Inflammatory macrophage (primary cell): ENCODE measurements at regions not wholly inside any gene's neighbourhood (a gene's known extent, or its start where the extent isn't known, plus 50 kb on each side); places are given as distances from the start of the nearest gene placed in this dataset.
A peak's percentile ranks its signal among the peaks of the same experiment; 100 is the strongest.

Experiments
- DNase-seq, 2 donors: peaks; one replicate each; pipeline ENCODE4 v3.0.0-alpha.2; 2020 to 2022

DNA sequence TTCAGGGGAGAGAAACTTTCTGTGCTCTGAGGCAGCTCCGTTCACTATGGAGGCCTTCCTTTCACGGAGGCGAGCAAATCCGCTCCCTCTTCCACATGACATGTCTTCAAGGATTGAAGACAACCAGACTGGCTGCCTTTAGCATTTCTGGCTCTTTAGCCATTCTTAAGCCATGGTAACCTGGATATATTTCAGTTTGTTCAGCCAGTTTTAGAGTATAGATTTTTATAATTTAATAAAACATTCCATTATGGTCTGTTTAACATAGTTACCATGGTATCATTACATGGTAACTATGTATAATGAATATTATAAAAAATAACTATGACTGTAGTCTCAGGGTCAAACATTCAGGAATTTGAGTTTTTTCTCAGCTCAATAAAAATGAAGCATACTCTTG is 54.2 kb upstream of the NFIA start:
- no peak for DNase-seq

DNA sequence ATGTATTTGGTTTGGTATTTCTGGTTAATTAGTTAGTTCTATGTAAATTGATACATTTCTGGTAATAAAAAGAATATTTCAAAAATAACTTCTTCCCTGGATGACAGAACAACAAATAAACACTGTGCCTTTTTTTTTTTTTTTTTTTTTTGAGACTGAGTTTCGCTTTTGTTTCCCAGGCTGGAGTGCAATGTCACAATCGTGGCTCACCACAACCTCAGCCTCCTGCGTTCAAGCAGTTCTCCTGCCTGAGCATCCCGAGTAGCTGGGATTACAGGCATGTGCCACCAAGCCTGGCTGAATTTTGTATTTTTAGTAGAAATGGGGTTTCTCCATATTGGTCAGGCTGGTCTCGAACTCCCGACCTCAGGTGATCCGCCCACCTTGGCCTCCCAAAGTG is 64.3 kb upstream of the NFIA start:
- DNase-seq: peak; percentile 4 to 32

DNA sequence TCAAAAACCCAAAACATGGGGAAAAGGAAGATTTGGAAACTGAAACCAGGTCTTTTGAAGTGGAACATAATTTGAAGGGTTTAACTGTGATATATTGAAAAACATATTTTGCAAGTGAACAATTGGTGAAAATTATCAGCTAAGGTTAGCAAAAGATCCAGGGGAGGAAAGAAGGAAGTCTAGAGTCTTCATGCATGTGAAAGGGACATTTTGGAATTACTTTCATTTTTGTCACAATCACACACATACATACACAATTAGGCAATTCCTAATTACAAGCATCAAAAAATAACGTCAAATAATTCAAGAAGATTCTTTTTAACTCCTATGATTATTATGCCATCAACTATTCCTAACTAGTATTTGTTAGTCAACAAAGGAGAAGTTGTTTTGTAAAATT is 64.7 kb upstream of the NFIA start:
- peak in 1 of 2 donors; percentile 15 for DNase-seq

DNA sequence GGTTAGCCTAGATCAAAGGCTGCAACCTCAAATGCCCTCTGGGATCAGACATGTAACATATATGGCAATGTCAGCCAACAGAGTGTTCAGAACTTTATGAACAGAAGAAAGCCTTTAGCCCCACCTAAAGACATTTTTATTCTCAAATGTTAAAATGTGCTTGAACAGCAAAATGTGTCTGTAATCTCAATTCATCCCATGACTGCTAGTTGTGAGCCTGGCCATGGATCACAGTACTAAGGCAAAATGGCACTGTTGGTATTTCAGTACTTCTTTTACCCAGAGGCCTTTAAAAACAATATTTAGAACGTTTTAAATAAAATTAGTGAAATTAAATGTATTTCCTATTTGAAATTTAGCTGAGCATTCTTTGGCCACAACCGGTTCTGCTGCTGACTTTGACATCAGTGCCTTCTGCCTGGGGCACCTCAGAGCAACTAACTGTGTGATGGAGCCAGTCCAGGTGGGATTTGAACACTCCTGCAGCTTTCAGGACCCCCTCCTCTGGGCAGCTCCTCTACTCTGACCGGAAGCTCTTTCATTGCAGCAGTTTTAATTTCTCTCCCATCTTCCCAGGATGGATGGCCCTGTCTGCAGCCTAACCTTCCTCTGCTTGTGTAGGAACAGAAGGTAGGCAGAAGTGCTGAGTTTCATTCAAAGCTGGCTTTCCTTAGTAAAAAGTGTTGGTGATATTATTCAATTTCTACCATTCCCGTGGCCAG is 68.3 kb upstream of the NFIA start:
- DNase-seq: no peak

DNA sequence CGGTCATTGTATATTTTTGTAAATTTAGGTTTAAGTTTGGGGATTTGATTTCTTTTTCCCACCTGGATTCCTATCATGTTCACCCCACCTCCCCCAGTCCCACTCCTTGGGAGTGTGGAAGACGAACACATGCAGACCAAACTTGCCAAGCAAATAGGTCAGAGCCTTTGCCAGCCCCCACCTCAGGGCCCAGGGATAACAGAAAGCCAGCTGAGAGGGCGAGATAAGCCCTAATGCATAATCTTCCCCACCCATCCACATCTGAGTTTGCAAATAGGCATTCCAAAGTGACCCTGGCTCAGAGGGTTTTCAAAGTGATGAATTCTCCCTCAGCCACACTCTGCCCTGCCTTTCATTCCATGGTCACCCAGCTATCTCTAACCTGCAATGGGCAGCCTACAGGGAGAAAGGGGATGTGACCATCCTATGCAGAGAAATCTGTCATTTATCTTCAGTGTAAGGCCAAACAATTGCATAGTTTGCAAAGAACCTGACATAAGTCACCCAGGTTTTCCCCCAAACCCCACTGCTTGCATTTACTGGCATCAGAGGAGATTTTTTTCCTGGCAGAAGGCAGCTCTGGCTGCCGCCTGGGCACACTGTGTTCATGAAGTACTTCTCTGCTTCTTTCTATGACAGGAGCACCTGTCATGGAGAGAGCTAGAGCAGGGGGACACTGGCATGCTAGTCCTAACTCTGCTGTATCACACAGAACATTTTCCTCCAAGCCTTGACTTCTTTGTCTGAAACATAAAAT is 69.0 kb upstream of the NFIA start:
- no peak for DNase-seq

DNA sequence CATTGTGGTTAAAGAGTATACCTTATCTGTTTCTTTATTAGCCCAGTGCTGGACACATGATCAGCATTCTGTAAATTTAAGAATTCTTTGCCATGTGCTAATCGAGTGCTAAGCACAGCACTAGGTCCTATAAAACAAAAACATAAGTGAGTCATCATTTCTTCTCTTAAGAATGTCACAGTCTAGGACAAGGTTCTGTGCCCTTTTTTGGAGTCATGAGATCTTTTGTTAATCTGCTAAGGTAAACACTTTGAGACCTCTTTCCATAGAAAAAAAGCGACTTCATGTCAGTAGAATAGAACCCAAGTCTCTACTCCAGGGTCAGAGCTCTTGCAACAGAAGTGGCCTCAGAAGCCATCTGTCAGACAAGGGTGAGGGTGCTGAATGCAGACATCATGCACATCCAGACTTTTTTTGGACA is 70.0 kb upstream of the NFIA start:
- DNase-seq: no peak

DNA sequence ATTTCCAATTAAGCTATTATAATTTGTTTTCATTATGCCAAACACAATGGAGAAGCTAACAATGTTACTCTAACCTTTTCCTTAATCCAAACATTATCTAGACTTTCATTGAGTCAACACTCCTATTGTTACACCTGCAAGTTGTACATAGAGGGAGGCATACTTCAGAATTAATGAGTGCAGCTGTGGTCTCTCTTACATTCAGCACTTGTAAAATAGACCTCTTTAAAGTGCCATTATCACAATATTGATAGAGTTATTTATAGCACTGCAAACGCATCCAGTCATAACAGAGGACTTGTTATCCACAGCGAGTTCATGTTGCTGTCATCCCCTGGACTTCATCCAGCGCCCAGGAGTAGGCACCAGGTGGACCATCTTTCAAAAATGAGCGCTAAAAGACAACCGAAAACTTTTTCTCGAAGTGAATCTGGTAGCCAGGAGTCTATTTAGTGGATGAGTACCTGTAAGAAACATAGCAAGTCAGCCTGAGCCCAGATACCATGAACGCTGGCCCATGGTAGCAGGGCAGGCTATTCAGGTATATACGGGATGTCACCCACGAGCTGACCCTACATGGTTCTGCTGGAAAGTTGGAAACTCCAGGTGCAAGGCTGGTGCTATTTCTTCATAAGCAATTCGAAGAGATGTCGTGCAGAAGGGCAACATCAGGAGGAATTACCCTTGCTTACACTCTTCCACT is 70.6 kb upstream of the NFIA start:
- DNase-seq: no peak

DNA sequence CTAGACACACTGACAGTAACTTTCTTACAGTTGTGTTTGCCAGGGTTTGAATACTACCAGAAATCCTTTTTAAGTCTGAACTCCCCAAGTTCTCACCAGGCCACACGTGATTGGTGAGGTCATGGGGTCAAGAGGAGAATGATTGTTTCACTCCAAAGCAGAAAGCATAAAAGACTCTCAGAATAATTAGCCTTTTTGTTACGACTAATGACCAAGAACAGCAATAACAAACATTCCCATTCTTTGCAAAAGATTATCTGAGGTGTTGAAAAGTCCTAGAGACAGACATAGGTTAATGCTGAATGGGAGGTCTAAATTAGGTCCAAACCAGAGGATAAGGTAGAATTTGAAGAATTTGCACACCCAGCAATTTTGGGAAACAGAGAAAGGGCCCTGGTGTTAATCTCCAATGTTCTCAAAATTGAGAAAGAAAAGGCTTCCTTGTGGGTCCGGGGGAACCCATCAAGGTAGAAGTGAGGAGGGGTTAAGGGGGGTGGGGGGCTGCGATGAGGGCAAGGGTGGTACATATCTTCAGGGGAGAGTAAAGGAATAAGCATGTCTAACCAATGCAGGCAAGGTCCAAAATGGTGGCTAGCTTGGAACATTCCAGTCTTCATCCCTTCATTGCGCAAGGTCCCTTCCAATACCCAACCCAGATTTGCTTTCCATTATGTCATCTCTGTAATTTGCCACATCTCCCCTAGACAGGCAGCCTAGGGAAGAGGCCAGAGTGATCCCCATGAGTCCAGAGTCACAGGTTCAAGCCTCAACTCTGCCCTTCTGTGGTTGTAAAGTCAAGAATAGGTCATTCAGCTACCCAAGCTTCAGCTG is 74.6 kb upstream of the NFIA start:
- DNase-seq: no peak

DNA sequence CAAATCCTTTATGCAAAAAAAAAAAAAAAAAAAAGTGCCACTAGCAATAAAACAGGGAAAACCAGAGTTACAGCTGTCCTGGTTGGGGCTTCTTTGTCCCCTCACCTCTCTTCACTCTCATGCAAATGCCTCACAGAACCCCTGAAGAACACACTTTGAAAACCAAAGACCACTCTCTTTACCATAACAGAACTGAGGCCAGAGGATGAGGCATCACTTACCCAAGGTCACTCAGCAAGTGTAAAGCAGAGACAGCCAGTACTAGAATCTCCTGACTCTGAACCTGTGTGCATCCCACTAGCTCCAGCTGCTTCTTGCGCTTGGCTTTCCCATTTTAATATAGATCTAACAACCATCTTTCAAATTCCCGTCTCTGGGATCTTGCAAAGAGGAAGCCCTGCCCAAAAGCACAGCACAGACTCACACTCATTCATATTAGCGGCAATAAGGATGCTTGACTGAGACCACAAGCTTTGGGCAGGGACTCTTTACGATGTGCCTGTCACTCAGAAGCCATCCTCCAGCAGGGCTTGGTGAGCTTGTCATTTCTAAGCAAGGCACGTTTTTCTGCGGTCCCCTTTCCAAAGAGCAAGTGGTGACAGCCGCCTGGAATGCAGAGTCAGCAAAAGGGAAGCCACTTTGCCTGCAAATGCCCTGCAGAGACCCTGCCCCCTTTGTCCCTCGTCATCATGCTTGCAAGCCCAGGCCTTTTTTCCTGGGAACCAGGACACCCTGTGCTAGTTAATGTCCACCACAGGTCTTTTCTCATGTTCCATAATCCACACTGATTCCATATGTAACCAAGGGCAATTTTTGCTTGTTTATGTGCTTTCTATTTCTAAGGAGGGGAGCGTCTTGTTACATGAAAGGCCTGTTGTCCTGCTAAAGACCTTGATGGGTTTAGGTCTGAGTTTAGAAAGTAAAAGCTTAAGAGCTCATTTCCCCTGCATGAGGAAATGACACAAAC is 76.5 kb upstream of the NFIA start:
- no peak for DNase-seq

DNA sequence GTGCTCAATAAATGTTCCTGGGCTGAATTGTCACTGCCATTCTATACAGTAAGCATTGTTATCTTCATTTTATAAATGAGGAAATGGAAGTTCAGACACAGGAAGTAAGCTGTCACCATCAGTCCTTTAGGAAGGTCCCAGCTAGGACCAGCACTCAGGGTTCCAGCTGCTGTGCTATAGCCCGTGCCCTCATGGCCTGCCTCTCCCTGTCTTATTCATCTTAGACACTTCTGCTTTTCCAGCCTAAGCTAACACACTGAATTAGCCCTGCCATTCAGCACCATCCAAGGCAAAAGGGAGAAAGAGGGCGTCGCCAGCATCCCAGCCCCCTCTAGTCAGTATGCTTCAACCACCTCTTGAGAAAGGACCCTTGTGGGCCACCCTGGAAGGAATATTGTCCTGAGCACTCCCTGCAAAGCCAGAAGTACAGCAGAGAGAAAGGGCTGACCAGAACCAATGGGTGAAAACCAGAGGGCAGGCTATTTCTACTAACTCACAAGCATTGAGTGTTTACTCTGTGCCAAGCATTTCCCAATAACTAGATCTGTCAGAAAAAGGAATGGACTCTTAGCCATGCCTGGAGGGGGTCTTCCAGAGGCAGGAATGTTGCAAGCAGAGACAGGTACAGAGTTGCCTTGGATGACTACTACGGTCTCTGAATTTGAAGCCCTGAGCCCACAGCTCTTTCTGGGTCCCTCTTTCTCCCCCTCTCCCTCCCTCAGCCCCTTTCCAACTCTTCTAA is 77.9 kb upstream of the NFIA start:
- DNase-seq: peak; percentile 13 to 35

DNA sequence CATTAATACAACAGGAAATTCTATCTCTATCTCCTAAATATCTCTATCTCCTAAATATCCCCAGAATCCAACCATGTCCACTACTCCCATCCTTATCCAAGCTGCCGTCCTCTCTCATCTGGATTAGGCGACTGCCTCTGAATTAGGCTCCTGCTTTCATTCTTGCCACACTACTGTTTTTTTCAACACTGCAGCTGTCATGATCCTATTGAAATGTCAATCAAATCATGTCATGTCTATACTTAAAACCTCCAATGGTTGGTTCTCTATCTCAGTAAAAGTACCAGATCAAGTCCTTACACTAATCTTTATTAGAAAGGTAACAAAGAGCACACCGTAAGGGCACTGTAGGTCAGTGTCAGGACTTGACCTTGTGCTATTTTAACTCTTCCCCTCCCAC is 82.0 kb upstream of the NFIA start:
- no peak for DNase-seq

DNA sequence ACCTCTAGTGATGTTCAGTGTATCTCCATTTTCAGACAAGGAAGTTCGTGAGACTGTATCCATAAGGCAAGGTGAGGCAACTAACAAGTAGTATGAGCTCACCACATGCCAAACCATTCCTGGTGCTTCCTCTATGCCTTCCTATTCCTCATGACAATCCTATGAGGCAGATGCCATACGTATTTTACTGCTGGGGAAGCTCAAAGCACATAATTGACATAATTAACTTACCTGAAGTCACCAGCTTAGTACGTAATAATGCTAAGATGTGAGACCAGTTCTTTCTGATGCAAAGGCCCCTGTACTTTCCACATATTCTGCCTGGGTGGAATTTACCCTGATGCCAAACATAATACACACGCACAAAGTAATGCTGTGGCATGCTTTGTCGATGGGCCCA is 83.6 kb upstream of the NFIA start:
- DNase-seq: no peak

DNA sequence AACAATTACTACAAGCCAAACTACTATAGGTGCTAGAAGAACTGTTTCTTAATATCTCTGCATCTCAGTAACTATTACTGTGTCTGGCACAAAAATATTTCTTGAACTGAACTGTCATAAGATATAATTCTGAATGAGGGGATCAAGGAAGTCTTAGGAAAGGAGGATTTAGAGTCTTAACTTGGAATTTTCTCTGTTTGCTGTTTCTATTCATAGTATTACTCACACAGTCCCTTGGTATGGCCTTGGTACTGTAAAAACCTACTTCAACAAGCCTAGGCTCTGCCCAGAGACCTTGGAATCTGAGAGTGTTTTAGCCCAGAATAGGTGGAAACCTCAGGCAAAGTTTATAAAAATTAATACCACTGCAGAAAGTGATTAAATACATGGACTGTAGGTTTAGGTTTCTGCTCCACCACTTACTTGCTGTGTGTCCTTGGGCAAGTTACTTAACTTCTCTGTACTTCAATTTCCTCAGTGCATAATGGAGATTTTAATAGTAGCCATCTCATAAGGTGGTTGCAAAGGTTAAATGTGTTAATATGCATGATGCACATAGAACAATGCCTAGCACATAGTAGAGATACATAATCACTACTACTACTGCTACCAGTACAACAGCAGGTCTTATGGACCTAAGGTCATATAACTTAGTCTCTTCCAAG is 87.4 kb upstream of the NFIA start:
- no peak for DNase-seq

DNA sequence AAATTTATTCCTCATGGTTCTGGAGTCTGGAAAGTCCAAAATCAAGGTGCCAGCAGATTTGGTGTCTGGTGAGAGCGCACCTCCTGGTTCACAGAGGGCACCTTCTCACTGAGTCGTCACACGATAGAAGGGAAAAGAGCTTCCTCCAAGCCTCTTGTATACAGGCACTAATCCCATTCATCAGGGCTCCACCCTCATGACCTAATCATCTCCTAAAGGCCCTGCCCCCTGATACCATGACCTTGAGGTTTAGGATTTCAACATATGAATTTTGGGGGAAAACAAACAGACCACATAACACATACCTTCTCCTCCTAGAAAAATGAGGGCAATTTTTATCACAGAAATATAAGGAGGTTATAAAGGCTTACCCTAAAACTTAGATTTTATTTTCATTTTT is 88.0 kb upstream of the NFIA start:
- DNase-seq: no peak

DNA sequence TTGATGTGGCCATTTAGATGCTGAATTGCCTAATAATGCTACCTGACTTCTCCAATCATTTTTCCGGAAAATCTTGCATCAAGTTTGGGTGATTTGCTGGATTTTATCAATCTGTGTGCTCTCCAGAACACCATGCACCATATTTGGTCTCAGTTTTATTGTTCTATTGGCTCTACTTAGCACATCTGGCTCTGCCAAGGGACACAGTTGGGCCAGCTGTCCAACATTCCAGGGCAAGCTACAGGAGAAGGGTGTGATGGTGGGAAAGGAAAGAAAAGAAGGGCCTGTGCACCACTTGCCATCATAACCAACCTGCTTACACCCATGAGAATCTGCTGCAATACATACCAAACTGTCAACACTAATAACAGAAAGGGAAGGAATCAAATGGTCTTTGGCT is 90.2 kb upstream of the NFIA start:
- no peak for DNase-seq

DNA sequence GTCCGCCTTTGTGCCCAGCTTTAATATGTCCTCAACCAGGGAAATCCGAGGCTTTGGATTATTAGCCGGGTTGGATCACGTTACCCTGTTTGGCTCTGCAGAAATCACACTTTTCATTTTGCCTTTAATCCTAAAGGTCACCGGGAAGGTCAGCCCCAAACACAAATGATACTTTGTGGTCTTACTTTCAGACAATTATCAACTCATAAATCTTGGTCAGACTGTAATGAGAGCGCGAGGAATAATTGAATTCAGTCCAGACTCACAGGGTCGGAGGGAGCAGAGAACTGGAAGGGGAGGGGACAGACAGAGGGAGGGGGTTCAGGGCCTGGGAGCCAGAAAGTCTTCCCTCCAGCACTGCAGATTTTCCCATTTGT is 91.7 kb upstream of the NFIA start:
- DNase-seq: no peak

DNA sequence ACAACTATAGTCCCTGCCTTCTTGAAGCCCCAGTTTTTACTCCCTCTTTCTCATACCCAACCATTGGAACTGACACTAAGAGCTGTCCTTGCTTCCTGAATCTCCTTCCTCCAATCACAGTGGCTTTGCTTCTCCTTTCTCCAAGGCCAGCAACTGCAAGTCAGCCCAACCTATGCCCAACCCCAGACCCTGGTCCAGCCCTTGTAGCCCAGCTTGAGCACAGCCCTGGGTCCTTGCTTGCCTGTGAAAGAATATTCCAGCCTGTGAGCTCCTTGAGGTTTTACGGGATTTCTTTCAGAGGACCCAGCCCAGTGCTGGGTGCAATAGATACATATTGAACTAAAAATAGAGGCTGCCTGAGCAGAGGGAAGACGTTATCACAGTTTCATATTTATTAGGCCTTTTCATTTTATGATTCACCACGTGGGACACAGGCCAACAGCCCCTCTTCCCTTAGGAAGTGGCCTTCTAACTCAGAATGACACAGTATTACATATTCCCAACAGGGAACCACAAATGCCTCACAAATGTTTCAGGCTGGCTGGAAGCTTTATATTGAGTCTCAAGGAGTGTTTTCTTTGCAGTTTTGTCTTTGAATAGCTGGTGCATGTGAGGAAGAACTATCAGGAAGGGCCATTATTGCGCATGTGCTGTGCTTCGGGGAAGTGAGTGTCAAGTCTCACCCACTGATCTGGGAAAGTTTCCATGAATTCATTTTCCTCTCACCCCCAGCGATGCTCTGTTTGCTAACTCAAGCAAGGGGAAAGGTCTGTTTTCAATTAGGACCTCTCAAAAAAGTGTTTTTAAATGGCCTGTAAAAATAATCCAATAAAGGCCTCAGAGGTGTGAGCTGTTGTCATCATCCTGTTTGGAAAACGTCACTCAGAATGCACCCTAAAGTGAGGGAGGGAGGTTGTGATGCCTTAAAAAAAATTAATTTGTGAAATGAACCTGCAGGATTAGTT is 92.3 kb upstream of the NFIA start:
- peak in 1 of 2 donors; percentile 31 for DNase-seq

DNA sequence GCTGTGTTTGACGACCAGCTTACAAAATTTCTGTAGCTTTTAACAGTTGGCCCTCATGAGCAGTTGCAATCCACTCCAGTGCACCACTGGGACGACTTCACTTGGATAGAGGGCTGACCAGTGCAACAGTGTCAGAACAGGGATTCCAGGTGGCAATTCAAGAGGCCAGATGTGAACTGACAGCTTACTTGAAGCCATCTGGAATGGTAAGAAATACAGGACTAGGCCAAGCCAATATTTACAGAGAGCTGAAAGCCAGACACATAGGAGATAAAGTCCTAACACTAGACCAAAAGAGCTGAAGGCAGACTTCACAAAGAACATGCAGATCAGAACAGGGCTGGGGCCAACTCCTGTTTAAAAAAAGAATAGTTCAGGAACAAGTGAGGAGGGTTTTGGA is 93.5 kb upstream of the NFIA start:
- DNase-seq: no peak

DNA sequence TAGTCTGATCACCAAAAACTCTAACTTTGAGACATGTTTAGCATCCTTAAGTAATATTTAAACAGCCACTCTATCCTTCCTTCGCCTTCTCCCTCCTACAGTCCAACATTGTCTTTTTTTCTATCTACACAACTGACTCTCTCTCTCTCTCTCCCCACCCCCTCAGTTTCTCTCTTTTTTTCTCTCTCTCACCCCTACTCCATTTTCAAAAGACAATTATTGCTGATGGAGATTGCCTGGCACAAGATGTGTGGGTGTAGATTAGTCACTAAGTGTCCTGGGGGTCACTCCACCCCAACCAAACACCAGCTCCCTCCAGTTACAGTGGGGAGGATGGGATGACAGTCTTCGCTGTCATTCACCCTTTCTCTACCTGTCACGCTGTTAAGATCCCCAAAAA is 94.5 kb upstream of the NFIA start:
- no peak for DNase-seq
